ENCODE measurements at regions not wholly inside any gene's neighbourhood (a gene's known extent, or its start where the extent isn't known, plus 50 kb on each side); places are given as distances from the start of the nearest gene placed in this dataset.
"Not testable (repeated sequence)": the region's sequence is repeated elsewhere in the genome, so short reads cannot be mapped to it uniquely, and the experiment has no call there.

DNA sequence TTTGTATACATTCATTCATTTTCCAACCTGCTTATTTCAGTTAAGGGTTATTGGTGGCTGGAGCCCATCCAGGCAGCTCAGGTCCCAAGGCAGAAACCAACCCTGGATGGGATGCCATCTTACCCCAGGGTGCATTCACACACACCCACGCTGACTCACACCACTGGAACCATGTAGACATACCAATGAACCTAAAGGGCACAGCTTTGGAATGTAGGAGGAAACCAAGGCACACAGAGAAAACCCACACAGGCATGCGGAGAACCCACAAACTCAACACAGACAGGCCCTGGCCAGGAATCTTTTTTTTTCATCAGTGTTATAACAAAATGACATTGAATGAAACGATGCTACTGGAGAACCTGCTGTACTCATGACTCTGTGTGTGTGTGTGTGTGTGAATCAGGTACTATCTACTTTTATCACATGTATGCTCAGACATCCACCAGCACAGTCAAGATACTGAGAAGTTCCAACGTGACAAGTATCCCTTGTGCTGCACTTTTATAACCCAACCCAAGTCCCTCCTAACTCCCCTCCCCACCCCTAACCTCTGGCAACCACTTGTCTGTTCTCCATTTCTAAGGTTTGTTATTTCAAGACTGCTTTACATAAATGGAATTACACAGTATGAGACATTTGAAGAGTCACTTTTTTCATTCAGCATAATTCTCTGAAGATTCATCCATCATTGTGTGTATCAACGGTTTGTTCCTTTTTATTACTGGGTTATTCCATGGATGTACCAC, 286.8 kb upstream of the PLD5 start:
- no peak for DNase-seq

DNA sequence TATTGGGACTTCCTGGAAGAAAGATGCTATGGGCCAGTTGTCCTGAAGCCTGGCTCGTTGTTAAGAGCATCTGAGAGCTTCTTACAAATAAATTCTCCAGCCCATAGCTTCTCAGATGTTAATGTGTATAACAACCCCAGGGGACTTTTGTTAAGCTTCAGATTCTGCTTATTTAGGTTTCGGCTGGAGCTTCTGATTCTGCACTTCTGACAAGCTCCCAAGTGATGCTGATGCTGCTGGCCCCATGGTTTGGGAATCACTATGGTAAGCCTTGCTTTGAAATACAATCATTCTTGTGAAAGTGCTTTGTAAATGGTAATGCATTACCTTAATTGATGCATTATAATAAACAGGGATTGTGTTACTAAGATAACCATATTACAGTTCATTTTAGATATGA, 281.8 kb upstream of the PLD5 start:
- DNase-seq: no peak

DNA sequence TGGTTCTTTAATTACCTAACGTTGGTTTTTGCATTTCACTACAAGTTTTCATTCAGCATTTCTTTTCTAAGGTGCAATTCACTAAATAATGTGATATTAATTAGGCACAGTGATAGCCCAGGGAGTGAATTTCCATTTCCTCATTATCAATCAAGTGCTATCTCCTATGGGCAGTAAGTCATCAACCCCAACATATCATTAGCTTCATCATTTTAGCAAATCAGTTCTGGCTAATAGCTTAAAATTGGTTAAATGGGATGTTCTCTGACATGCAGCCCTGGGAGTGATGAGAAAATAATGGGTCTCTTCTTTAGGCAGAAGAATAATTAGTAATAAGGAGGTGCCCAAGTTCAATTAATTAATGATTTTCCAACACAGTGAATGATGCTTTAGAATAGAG, 280.9 kb upstream of the PLD5 start:
- not testable (repeated sequence) for DNase-seq

DNA sequence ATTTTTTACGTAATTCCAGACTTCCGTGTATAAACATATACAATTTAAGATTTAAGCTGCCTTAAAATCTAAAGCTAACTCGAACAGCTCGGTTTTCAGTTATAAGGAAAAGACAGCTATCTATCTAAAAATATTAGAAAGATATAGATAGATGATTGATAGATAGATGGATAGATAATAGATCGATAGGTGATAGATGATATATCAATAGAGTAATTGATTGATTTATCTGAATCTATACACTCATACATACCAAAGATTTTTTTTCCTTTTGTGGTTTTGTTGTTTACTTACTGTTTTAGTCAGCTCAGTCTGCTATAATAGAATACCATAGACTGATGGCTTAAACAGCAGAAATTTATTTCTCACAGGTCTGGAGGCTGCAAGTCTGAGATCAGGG, 278.5 kb upstream of the PLD5 start:
- DNase-seq: no peak

DNA sequence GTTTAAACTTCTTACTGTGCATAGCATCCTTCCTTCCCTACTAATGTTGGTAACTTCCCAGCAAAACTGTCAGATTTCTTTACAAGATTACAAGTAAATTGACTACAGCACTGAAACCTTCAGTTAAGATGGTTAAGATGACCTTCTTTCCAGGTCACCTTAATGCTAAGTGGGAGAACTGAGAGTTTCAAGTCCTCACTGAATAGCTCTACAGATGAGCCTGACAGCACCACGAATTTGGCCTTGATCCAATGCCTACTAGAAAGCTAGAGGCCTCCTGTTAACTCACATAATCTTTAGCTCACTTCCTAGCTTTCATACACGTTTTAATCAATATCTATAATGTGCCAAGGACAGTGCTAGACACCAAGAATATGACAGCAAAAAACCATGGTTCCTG, 276.0 kb upstream of the PLD5 start:
- no peak for DNase-seq

DNA sequence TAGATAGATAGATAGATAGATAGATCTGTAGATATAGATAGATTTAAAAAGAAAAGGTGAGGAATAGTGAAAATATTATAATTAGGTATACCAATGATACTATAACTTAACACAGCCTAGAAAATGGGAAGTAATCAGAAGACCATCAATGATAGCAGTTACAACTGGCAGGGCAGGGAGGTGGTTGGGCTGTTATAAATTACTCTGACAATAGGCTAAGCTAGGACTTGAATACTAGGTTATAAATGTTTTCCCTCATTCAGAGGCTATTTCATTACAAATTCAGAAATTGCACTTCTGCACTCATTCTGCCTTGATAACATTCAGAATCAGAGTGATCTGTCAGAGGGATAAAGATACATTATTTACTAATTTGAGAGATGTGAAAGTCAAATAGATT, 273.4 kb upstream of the PLD5 start:
- no peak for DNase-seq

DNA sequence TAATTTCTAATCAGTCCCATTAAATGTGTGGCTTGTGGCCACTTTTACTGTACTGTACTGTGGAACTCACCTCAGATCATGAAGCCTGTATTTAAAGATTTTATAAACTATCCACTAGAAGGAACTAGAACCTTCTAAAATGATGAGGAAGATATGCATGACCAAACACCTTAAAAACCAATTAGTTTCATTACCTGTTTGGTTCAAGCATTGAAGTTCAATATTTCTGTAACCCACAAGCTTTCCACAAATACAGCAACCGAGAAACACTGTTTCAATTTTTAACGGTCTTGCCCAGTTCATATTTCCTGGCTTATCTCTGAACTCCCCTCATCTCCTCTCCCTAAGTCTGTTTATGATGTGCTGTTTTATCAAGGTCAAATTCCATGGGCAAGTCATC, 264.3 kb upstream of the PLD5 start:
- no peak for DNase-seq

DNA sequence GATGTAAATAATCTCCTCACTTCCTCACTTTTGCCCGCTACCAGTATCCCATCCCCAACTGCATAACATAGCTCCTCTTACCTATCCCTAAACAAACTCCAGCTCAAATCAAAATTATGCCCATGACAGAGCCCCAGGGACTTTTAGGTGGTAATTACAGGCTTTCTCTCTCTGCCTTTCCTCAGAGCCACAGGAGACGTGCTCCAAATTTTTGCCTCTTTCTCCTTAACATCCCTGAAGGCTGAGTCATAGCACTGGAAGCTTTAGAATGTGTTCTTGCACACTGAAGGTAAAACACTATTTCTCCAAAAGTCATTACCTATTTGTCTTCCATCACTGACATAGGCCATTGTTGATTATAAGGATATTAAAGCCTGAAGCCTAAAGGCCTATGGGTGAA, 263.5 kb upstream of the PLD5 start:
- DNase-seq: no peak

DNA sequence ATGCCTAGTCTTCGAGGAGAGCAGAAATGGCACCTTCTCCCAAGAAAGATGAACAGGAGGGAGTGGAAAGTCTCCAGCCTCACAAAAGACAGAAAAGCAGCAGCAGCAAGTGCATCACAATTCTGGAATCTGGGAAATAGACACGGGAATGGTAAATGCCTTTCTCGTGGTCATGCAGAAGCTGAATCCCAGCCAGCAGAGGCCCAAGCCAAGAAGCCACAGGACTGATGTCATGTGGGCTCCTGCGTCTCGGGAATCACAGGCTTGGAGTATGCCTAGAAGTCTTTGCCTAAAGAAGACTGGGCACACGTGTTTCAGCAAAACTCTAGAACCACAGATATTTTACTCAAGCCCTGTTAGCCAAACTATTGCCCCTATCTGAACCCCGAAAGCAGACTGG, 260.3 kb upstream of the PLD5 start:
- DNase-seq: no peak

DNA sequence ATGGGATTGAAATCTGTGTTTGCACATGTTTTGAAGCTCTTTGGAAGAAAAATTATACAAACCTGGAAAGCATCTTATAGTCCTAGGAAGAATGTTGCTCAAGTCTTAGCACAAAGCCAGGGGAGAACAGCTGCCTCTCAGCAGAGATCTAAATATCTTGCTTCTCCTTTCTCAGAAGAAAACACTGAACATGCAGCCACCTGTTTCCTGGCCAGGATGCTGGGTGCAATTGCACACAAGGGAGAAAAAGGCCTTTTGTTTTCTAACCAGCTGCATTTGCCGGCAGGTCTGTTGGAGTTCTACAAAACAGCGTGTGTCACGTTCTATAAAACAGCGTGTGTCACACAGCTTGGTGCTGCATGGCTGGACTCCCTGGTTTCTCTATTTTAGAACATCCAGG, 259.6 kb upstream of the PLD5 start:
- DNase-seq: no peak

DNA sequence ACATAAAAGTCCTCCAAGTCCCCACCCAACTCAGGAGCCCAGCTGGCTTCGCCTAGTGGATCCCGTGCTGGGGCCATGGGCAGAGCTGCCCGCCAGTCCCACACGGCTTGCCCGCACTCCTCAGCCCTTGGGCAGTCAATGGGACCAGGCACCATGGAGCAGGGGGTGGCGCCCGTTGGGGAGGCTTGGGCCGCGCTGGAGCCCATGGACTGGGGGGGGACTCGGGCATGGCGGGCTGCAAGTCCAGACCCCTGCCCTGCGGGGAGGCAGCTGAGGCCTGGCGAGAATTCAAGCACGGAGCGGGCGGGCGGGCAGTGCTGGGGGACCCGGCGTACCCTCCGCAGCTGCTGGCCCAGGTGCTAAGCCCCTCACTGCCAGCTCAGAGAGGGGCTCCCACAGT, 249.8 kb upstream of the PLD5 start:
- no peak for DNase-seq

DNA sequence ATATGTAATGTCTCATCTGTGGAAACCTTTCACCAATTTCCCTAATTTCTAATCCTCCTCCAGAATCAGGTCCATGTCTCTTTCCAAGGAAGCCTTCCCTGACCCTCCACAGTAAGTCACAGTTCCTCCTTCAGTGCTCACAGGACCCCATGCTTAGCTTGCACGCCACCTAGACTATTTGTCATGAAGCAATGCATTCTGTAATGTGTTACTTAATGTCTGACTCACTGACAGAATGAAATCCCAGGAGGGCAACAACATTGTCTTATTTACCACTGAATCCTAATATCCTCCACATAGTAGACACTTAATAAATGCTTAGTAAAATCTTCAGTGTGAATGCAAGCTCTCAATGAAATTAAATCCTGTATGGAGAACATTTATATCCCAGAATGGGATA, 245.9 kb upstream of the PLD5 start:
- DNase-seq: no peak

DNA sequence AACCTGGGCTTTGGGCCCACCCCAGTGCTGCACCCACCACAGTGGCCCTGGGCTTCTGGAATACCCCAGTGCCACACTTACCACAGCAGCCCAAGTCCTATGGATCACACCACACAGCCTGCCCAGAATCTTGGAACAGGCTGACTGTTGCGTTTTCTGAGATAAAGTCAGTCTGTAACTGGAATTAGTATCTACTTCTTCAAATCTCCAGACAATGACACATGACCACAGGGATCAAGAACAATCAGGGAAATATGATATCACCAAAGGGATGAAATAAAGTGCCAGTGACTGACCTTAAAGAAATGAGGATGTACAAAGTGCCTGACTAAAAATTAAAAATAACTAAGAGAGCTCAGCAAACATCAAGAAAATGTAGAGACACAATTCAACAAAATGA, 239.7 kb upstream of the PLD5 start:
- DNase-seq: no peak

DNA sequence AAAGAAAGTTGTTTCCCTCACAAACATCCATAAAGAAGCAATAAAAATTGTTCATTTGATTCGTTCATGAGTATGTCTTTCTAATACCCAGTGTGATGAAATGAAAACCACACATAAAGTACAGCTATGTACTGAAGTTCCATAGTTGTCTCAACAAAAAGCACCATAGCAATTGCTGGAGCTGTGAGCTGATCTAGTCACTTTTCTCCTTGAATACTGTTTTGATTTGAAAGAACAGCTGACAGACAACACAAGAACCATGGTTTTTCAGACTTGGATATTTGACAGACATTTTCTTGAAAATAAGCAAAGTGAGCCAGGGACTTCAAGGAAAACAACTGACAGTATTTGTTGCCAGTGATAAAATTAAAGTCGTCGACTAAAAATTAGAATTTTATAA, 237.1 kb upstream of the PLD5 start:
- DNase-seq: no peak

DNA sequence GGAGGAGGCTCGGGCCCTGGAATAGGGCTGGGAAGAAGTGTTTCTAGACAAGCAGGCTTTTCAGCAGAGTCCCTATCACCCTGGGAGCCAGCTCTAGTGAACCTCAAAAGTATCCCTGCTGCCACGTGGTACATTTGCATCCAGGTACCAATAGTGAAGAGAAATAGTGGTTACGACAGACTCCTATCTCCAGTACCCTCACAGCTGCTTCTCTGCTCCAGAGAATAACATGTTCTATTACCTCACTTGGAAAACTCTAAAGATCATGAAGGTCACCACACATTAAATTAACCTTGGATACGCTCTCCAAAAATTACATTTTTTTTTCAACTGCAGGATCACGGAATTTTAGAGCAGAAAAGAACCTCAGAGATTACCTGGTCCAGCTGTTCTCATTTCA, 230.4 kb upstream of the PLD5 start:
- no peak for DNase-seq

DNA sequence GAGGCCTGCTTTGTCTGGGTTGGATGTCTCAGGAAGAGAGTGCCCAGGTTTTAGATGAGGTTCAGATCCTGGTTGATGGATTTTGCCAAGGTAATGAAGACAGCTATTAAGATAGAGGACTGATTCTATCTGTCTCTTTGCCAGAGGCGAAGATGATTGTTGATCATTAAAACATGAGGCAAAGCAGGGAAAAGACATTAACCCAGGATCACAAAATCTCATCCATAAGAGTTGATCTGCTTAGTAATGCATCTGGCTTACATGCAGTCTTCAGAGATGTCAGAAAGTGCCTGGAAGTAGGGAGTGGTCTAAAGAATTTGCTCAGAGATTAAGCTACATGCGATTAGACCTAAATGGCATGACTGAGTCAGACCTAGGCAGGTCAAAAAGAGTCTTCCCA, 229.6 kb upstream of the PLD5 start:
- DNase-seq: no peak

DNA sequence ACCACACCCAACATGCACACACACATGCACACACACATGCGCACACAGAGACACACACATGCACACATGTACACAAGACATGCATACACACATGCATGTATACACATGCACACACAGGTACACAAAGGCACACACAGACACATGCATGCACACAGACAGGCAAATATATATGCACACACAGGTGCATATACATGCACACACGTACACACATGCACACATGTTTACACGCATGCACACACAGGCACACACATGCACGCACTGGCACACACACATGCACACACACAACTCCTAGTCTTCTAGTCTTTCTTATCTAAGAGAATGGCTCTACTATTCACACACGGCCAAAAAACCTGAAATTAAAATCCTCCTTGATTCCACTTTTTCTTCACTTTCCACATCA, 222.7 kb upstream of the PLD5 start:
- DNase-seq: no peak

DNA sequence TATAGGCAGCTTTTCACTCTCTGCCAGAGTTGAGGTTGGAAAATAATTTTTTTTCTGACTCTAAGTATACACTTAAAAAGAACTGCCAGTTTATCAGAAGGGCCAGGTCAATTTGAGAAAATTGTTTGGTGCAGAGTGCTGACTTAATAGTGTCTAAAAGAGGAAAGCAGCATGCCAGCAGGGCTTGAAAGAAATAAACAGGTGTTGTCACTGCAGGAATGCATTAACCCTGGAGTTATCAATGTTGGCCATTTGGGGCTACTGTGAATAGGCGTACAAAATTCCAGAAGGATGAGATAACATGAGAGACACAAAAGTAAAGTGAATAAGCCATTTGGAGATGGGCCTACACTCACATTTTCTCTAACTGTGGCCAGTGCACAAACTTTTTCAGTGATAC, 220.6 kb upstream of the PLD5 start:
- no peak for DNase-seq

DNA sequence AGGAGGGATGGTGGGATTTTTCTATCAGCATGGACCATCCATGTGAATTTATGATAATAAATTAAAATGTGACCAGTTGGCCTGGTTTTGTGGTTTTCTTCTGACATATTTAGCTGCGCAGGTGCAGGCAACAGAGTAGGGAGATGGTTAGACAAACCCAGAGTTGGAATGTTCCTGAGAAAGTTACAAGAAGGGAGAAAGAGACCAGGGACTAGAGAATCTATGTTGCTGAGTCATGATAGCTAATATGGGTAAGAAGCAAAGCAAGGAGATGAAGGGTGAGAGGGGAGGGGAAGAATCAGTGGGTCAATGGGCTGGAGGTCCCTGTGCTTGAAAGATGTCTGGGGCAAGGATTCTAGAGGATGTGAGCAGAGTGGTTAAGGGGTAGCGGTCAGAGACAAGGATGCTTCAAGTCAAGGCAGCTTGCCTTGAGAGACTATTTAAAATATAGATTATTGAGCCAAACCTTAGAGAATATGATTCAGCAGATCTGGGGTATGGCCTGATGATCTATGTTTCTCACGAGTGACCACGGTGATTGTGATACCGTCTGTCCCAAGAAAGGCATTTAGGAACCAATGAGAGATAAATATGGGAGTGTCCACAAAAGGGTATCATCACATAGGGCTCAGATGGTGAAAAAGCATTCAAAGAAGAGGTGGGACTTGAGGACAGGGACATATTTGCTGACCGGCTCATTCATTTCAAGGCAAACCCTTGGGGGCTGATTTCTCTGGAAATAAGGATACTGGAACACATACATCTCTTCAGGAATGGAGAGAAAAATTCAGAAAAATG, 219.7 kb upstream of the PLD5 start:
- DNase-seq: no peak

DNA sequence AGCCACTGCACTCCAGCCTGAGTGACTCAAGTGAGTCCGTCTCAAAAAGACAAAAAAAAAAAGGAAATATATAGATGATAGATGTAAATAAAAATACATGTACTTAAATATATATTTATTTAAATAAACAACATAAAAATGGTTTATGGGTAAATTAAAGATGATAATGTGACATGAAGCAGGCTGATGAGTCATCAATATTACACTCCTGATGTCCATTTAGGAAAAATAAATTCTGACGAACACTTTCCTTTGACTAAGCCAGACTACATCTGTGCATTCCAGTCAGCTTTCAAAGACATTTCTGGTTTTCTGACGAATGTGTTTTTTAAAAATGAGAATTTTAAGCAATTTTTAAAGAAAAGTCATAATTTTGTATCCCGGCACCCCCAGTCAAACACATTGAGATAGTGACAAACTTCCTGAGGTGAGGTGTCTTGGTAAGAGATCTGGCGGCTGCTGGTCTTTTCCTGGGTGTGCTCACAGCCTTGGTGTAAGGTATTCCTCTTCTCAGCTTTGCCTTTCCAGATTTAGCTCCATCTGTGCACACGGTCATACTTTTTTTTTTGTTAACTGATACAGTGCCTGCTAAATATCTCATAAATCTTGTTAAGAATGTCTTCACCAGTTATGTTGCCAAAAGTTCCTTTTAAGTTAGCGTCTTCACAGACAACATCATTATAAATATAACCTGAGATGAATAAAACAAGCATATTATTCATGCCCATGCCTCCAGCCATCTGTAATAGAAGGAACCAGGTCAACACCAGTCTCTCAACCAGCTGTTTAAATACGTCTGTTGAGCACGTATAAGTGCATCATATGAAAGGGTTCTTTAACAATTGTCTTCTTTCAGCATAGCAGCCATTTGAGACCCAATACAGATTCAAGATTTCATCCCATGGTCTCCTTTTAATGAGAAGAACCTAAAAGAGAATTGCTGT, 214.5 kb upstream of the PLD5 start:
- DNase-seq: no peak

DNA sequence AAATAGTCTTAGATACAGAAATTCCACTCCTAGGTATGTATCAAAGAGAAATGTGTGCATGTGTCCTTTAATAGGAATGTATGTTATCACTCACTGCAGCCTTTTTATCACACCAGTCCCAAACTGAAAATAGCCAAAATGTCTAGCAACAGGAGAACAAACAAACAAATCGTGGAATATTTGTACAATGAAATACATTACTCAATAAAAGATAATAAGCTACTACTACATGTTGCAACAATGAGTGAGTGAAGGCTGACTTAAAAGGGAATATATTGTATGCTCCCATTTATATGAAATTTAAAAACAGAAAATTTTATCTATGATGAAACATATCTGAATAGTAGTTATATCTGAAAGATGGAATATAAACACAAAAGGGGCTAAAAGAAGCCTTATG, 212.1 kb upstream of the PLD5 start:
- DNase-seq: no peak

DNA sequence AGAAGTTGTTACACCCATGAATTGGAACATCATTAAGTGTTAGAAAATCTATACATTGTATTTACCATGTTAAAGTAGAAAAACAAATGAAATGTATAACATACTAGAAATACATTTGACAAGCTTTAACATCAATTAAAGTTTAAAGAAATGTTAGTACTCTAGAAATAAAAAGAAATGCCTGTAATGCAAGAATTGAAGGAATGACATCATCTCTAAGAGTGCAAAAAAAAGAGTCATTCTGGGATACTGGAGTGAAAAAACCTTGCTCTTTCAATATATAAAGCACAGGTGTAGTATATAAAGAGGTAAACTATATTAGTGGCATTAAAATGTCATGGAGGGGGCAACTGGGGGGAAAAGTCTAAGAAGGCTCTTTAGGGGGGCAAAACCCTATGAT, 210.8 kb upstream of the PLD5 start:
- no peak for DNase-seq

DNA sequence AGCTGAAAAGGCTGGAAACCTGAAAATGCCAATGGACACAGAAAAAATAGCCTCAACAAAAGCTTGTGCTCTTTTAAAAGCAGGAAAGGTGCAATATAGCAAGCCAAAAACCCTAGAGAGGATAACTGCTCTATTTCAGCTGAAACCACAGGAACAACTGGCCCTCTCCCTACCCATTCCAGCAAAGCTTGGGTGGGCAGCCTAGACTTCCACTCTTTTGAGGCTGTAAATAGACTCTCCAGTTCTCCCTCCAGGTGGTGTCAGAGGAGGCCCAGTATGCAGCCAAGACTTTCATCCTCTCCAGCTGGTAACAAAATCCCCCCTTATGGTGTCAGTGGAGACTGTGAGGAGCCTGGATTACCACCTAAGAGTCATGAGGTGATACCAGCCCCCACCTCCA, 206.9 kb upstream of the PLD5 start:
- no peak for DNase-seq

DNA sequence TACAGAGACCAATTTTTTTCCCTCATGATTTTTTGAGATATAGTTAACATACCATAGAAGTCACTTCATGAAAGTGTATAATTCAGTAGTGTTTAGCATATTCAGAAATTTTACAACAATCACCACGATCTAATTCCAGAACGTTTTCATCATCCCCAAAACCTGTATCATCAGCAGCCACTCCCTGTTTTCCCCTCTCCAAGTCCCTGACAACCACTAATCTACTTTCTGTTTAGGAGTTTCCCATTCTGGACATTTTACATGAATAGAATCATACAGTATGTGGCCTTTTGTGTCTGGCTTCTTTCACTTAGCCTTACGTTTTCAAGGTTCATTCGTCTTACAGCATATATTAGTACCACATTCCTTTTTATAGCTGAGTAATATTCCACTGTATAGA, 204.2 kb upstream of the PLD5 start:
- DNase-seq: no peak

Data from CD4-positive, alpha-beta T cell treated with Interleukin-10 for 1 hour (primary cell).